Calu3 (cell line): ENCODE measurements at regions not wholly inside any gene's neighbourhood (a gene's known extent, or its start where the extent isn't known, plus 50 kb on each side); places are given as distances from the start of the nearest gene placed in this dataset.

Experiments used
- BruUV-seq: library from RNA; stranded (reverse); fragments of 400-500 nt; replicated peaks from 2 replicates; lab custom pipeline; 2021; lab: Mats Ljungman, UMichigan
- CTCF ChIA-PET: fragments of 300-600 bp; sonication (Branson Sonifier 250); formaldehyde crosslinking; loops from one replicate; lab custom pipeline; 2022; ENCODE audit warnings: antibody characterized with exemption; lab: Charles Lee
- DNase-seq: peaks from one replicate; pipeline ENCODE4 v3.0.0; 2022
- H3K27ac Mint-ChIP-seq: one replicate; pipeline ENCODE4 v1.8.0; 2022; ENCODE audit warnings: mixed read lengths; ENCODE audit not compliant: unreplicated experiment
- H3K27me3 Mint-ChIP-seq: one replicate; pipeline ENCODE4 v1.8.0; 2022; ENCODE audit warnings: mixed read lengths; ENCODE audit not compliant: unreplicated experiment
- H3K36me3 Mint-ChIP-seq: one replicate; pipeline ENCODE4 v1.8.0; 2022; ENCODE audit warnings: mild to moderate bottlenecking, moderate library complexity, mixed read lengths; ENCODE audit not compliant: insufficient read depth, unreplicated experiment
- H3K4me1 Mint-ChIP-seq: one replicate; pipeline ENCODE4 v1.8.0; 2022; ENCODE audit warnings: mild to moderate bottlenecking, low read depth, mixed read lengths; ENCODE audit not compliant: unreplicated experiment
- H3K4me3 Mint-ChIP-seq: one replicate; pipeline ENCODE4 v1.8.0; 2022; ENCODE audit warnings: mild to moderate bottlenecking, low read depth, moderate library complexity, mixed read lengths; ENCODE audit not compliant: unreplicated experiment
- H3K9me3 Mint-ChIP-seq: one replicate; pipeline ENCODE4 v1.8.0; 2022; ENCODE audit warnings: low read depth, mixed read lengths; ENCODE audit not compliant: unreplicated experiment
- CTCF ChIP-seq: fragments of 200-600 bp; IDR thresholded peaks from one replicate; pipeline ENCODE4 v1.8.0; 2022; ENCODE audit warnings: antibody characterized with exemption; ENCODE audit not compliant: unreplicated experiment
- intact Hi-C: fragments of 100-400 bp; cut with micrococcal nuclease; formaldehyde crosslinking; loops from one replicate; pipeline ENCODE4 v1.10.0; 2022; ENCODE audit not compliant: unreplicated experiment

DNA sequence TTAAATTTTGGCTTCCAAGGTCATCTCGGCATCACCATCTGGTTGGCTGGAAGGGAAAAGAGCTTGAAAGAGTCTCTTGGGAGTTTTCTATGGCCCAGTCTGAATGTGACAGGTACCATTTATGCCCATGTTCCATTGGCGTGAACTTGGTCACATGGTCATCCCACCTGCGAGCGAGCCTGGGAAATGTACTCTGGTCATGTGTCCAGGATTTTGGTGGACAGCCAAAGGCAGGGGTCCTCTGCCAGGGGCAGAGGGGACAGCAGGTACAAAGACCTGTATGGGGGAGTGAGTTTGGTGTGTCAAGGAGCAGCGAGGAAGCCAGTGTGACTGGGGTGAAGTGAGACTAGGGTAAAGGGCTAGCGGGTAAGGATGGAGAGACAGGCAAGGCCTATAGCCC, 112.6 kb downstream of the CDC5L start:
- TF ChIP-seq CTCF: no peak
- H3K4me1 Mint-ChIP-seq: peaks cover under 1% of the 10 kb centered on the region
- no peaks in the 10 kb centered on the region for H3K36me3 Mint-ChIP-seq
- H3K27me3 Mint-ChIP-seq: peaks cover 41% of the 10 kb centered on the region
- no peak overlapping the region for H3K4me3 Mint-ChIP-seq
- no TSS peak for BruUV-seq
- DNase-seq: no peak
- no peak overlapping the region for H3K27ac Mint-ChIP-seq
- intact Hi-C loops: no loop called here
- CTCF ChIA-PET: no interaction called here
- H3K9me3 Mint-ChIP-seq: peaks cover 4% of the 10 kb centered on the region

DNA sequence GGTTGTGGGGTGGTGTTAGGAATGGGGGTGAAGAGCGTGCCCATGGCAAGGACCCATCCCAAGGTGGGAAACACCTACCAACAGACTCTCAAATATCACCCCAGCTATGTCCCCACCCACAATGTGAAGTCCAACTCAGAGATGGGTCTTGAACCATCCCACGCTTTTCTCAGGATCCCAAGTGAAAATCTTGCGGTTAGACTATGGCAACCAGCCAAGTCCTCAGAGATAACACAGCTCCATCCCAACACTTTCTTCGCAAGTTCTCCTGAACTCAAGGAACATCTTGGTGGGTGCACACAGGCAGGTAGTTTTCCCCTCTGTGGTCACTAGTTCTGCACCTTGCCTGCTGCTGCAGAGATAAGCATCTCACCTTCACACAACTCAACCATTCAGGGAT, 116.0 kb downstream of the CDC5L start:
- CTCF ChIA-PET: interaction anchor here (1.2 kb wide), 1 partner anchor 29 kb away, joined by 5 read pairs; no protein-coding TSS in a partner anchor
- H3K27ac Mint-ChIP-seq: no peak overlapping the region
- H3K4me1 Mint-ChIP-seq: no peaks in the 10 kb centered on the region
- intact Hi-C loops: no loop called here
- peaks cover 47% of the 10 kb centered on the region for H3K27me3 Mint-ChIP-seq
- no peak for TF ChIP-seq CTCF
- BruUV-seq: no TSS peak
- H3K36me3 Mint-ChIP-seq: no peaks in the 10 kb centered on the region
- H3K9me3 Mint-ChIP-seq: peaks cover 4% of the 10 kb centered on the region
- DNase-seq: no peak
- no peak overlapping the region for H3K4me3 Mint-ChIP-seq

- no peak overlapping the region for H3K27ac Mint-ChIP-seq
- BruUV-seq: no TSS peak
- H3K4me1 Mint-ChIP-seq: no peaks in the 10 kb centered on the region
- no peaks in the 10 kb centered on the region for H3K36me3 Mint-ChIP-seq
- peaks cover 50% of the 10 kb centered on the region for H3K27me3 Mint-ChIP-seq
- CTCF ChIA-PET: no interaction called here
- no peak overlapping the region for H3K4me3 Mint-ChIP-seq
- no peak for TF ChIP-seq CTCF
- H3K9me3 Mint-ChIP-seq: peaks cover 4% of the 10 kb centered on the region
- DNase-seq: no peak
- intact Hi-C loops: no loop called here
These were observed 116.8 kb downstream of the CDC5L start for GRCh38 chr6:44504301-44504791.

DNA sequence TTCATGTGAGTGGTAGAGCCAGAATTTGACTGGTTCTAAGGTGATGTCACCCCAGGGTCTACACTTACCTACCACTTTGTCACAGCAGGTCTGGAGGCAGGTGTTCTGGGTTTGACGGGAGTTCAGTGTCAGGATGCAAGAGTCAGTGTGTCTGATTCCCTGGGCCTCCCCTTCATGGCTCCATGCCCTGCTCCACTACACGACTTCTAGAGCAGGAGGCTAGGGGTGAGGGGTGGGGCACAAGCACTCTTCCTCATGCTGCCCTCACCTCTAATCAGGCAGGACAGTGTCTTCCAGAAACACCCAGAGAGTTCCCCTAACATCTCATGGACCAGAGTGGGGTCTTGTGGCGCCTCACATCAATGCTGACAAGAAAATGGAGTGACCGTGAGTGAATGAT, 118.2 kb downstream of the CDC5L start:
- no peaks in the 10 kb centered on the region for H3K9me3 Mint-ChIP-seq
- BruUV-seq: no TSS peak
- CTCF ChIA-PET: no interaction called here
- H3K4me3 Mint-ChIP-seq: no peak overlapping the region
- H3K27me3 Mint-ChIP-seq: peaks cover 61% of the 10 kb centered on the region
- no peak for TF ChIP-seq CTCF
- no peak overlapping the region for H3K27ac Mint-ChIP-seq
- no peaks in the 10 kb centered on the region for H3K4me1 Mint-ChIP-seq
- intact Hi-C loops: no loop called here
- DNase-seq: no peak
- no peaks in the 10 kb centered on the region for H3K36me3 Mint-ChIP-seq
